Liver (tissue), 8 donors: ENCODE measurements at regions not wholly inside any gene's neighbourhood (a gene's known extent, or its start where the extent isn't known, plus 50 kb on each side); places are given as distances from the start of the nearest gene placed in this dataset.

ENCODE experiments used
- DNase-seq: peaks from one replicate; pipeline ENCODE4 v3.0.0-alpha.2; 2017; ENCODE audit warnings: low spot score
- H3K27ac ChIP-seq, 2 donors: one replicate each; pipeline ENCODE4 v1.7.0; 2013; ENCODE audit warnings: inconsistent platforms in 2 of 2, low read length in 2 of 2, control low read depth in 1 of 2, low read depth in 1 of 2, mild to moderate bottlenecking in 1 of 2
- H3K27me3 ChIP-seq, 4 donors: one replicate each; pipeline versions ENCODE4 v1.6.1 to v1.7.0; 2013; ENCODE audit warnings: low read length in 3 of 4, inconsistent platforms in 1 of 4, mild to moderate bottlenecking in 1 of 4, moderate library complexity in 1 of 4; ENCODE audit not compliant: control insufficient read depth in 4 of 4, insufficient read depth in 4 of 4
- H3K36me3 ChIP-seq, 4 donors: one replicate each; pipeline versions ENCODE4 v1.6.1 to v1.7.0; 2013; ENCODE audit warnings: low read length in 3 of 4, mild to moderate bottlenecking in 3 of 4, low read depth in 1 of 4, moderate library complexity in 1 of 4; ENCODE audit not compliant: control insufficient read depth in 4 of 4, insufficient read depth in 3 of 4
- H3K4me1 ChIP-seq, 4 donors: one replicate each; pipeline versions ENCODE4 v1.6.1 to v1.7.0; 2013; ENCODE audit warnings: low read length in 3 of 4, mild to moderate bottlenecking in 3 of 4, moderate library complexity in 1 of 4; ENCODE audit not compliant: control insufficient read depth in 4 of 4, insufficient read depth in 4 of 4
- H3K4me3 ChIP-seq, 3 donors: one replicate each; pipeline versions ENCODE4 v1.6.1 to v1.7.0; 2013; ENCODE audit warnings: low read length in 3 of 3, control low read depth in 1 of 3, low read depth in 1 of 3, mild to moderate bottlenecking in 1 of 3
- H3K9ac ChIP-seq, 2 donors: one replicate each; pipeline ENCODE4 v1.7.0; 2013; ENCODE audit warnings: low read length in 2 of 2, mild to moderate bottlenecking in 2 of 2, moderate library complexity in 2 of 2, control low read depth in 1 of 2, low read depth in 1 of 2
- H3K9me3 ChIP-seq, 4 donors: one replicate each; pipeline versions ENCODE4 v1.6.1 to v1.7.0; 2013; ENCODE audit warnings: low read length in 3 of 4; ENCODE audit not compliant: control insufficient read depth in 4 of 4
- ATF3 ChIP-seq: IDR thresholded peaks from 2 replicates; pipeline ENCODE4 v1.6.1; 2016; ENCODE audit warnings: antibody characterized with exemption
- CTCF ChIP-seq: fragments of 150-350 bp; IDR thresholded peaks from 2 replicates; pipeline ENCODE4 v1.5.1; 2017; ENCODE audit warnings: improper control_type of control experiment, low read depth, low read length; ENCODE audit not compliant: missing input control
- EGR1 ChIP-seq, 2 donors: IDR thresholded peaks; 2 replicates each; pipeline ENCODE4 v1.6.1; 2016 to 2018; ENCODE audit warnings: antibody characterized with exemption in 2 of 2, low read depth in 2 of 2
- FOXA1 ChIP-seq: IDR thresholded peaks from 2 replicates; pipeline ENCODE4 v1.6.1; 2016; ENCODE audit warnings: antibody characterized with exemption
- FOXA2 ChIP-seq: IDR thresholded peaks from 2 replicates; pipeline ENCODE4 v1.6.1; 2016; ENCODE audit warnings: antibody characterized with exemption
- GABPA ChIP-seq, 2 donors: IDR thresholded peaks in 1 of 2; conservative IDR thresholded peaks in 1 of 2; 2 replicates each; pipeline ENCODE4 v1.6.1; 2016; ENCODE audit warnings: antibody characterized with exemption in 2 of 2, mild to moderate bottlenecking in 1 of 2, moderate library complexity in 1 of 2
- HNF4A ChIP-seq, 2 donors: conservative IDR thresholded peaks; 2 replicates each; pipeline ENCODE4 v1.6.1; 2016; ENCODE audit warnings: antibody characterized with exemption in 2 of 2, mild to moderate bottlenecking in 2 of 2
- HNF4G ChIP-seq: IDR thresholded peaks from 2 replicates; pipeline ENCODE4 v1.6.1; 2016; ENCODE audit warnings: antibody characterized with exemption
- JUND ChIP-seq, 2 donors: IDR thresholded peaks; 2 replicates each; pipeline ENCODE4 v1.6.1; 2016; ENCODE audit warnings: antibody characterized with exemption in 2 of 2
- MAX ChIP-seq: IDR thresholded peaks from 2 replicates; pipeline ENCODE4 v1.6.1; 2016; ENCODE audit warnings: antibody characterized with exemption
- NR2F2 ChIP-seq: IDR thresholded peaks from 2 replicates; pipeline ENCODE4 v1.6.1; 2016; ENCODE audit warnings: antibody characterized with exemption
- RAD21 ChIP-seq, 2 donors: IDR thresholded peaks; 2 replicates each; pipeline ENCODE4 v1.6.1; 2016; ENCODE audit warnings: antibody characterized with exemption in 2 of 2, mild to moderate bottlenecking in 2 of 2
- REST ChIP-seq: IDR thresholded peaks from 2 replicates; pipeline ENCODE4 v1.6.1; 2016; ENCODE audit warnings: antibody characterized with exemption, mild to moderate bottlenecking
- RXRA ChIP-seq, 2 donors: IDR thresholded peaks; 2 replicates each; pipeline ENCODE4 v1.6.1; 2017 to 2018; ENCODE audit warnings: antibody characterized with exemption in 2 of 2, mild to moderate bottlenecking in 1 of 2
- SP1 ChIP-seq: IDR thresholded peaks from 2 replicates; pipeline ENCODE4 v1.6.1; 2018; ENCODE audit warnings: antibody characterized with exemption, mild to moderate bottlenecking
- TAF1 ChIP-seq: conservative IDR thresholded peaks from 2 replicates; pipeline ENCODE4 v1.6.1; 2016; ENCODE audit warnings: antibody characterized with exemption, mild to moderate bottlenecking
- YY1 ChIP-seq: IDR thresholded peaks from 2 replicates; pipeline ENCODE4 v1.6.1; 2016; ENCODE audit warnings: antibody characterized with exemption, mild to moderate bottlenecking
- ZBTB33 ChIP-seq: IDR thresholded peaks from 2 replicates; pipeline ENCODE4 v1.6.1; 2016; ENCODE audit warnings: antibody characterized with exemption
- WGBS: extraction: QIAGEN DNeasy Blood & Tissue Kit; methylation state at CpG from one replicate; pipeline ENCODE4 v1.1.7; 2013; 5-methylcytosine and 5-hydroxymethylcytosine counted together
- donor health status: healthy.
- donor health status: healthy.
- donor health status: healthy.
- donor health status: healthy.
- donor health status: healthy.

GRCh38 chr7:23889566-23889965 lies 179.5 kb downstream of the STK31 start:
- DNase-seq, result no peak
- TF ChIP-seq NR2F2, result no peak
- no peak for TF ChIP-seq TAF1
- no peak for TF ChIP-seq RAD21 (IDR thresholded peaks at IDR 0.05)
- TF ChIP-seq ATF3, result no peak
- no peak for TF ChIP-seq JUND (IDR thresholded peaks at IDR 0.05)
- no peak for TF ChIP-seq GABPA (IDR thresholded peaks at IDR 0.05 in 1 of 2, conservative IDR thresholded peaks at IDR 0.05 in 1 of 2)
- no peak for TF ChIP-seq FOXA1
- no peak for TF ChIP-seq CTCF
- TF ChIP-seq MAX, result no peak
- no peak for TF ChIP-seq SP1
- no peak for TF ChIP-seq HNF4G
- TF ChIP-seq FOXA2, result no peak
- TF ChIP-seq EGR1 (IDR thresholded peaks at IDR 0.05; ENCODE audit: low read depth in 2 of 2), result no peak
- TF ChIP-seq HNF4A (conservative IDR thresholded peaks at IDR 0.05), result no peak
- TF ChIP-seq ZBTB33, result no peak
- no peak for TF ChIP-seq YY1
- TF ChIP-seq RXRA (IDR thresholded peaks at IDR 0.05), result no peak
- TF ChIP-seq REST, result no peak
- no peak overlapping the region for H3K27ac ChIP-seq
- no peak overlapping the region for H3K9ac ChIP-seq
- 95% methylated on average over 1 of the region's 1 CpG for WGBS
- H3K9me3 ChIP-seq, result no peaks in the 10 kb centered on the region
- H3K27me3 ChIP-seq, result peaks cover 0 to 4% (median 0%) of the 10 kb centered on the region in 4 donors
- H3K4me1 ChIP-seq, result no peaks in the 10 kb centered on the region
- H3K36me3 ChIP-seq, result no peaks in the 10 kb centered on the region
- no peak overlapping the region for H3K4me3 ChIP-seq
